Stimulated activated CD8-positive, alpha-beta memory T cell treated with anti-CD3 and anti-CD28 coated beads, Interleukin-15, amount 100 ng/mL, for 1 hour (primary cell): ENCODE measurements at regions not wholly inside any gene's neighbourhood (a gene's known extent, or its start where the extent isn't known, plus 50 kb on each side); places are given as distances from the start of the nearest gene placed in this dataset.

Experiments used
- DNase-seq: peaks from one replicate; pipeline ENCODE4 v3.0.0-alpha.2; 2020; ENCODE audit warnings: low read depth

DNA sequence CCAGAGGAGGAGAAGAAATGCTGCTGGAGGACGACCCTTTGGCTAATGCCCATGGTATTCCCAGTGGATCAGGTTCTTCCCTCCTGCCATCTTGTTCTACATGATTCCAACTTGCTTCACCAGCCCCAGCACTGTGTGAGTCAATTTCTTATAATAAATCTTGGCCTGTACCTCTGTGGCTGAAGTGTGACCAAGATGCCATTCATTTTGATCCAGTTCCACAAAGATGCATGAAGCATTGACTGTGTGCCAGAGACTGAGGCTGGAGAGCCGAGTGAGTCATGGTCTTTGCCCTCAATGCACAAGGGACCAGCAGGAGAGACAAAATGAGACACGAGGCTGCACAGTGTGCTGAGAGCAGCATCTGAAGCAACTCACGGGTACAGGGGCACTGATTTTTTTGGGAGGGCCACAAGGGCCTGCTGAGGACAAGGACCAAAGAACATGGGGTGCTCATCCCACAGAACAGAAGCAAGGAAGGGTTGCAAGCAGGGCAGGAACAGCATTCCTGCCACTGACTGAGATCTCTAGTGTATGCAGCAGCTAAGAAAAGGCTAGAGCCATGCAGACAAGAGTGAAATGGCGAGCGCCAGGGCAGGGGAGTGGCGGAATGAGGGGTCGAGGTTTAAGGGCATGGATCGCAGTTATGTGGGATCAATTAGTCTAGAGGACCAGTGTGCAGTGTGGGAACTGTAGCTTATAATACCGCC is 207.0 kb downstream of the THBS2 start:
- DNase-seq: no peak

DNA sequence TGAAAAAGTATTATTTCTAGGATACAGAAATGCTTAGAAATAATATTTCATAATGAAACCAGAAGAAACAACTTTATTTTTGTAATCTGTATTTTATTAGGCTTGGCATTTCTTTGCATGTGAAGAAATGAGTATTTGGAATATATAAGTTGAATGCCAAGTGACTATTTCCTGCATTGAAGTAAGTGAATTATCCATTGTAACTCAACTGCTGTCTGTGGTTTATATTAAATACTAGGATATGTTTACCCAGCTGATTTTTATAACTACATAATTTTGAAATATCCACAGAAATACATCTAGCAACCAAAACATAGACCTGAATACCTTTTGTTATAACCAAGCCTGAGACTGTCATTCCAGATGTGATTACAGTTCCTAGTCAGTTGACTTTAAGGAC is 207.6 kb downstream of the THBS2 start:
- no peak for DNase-seq

DNA sequence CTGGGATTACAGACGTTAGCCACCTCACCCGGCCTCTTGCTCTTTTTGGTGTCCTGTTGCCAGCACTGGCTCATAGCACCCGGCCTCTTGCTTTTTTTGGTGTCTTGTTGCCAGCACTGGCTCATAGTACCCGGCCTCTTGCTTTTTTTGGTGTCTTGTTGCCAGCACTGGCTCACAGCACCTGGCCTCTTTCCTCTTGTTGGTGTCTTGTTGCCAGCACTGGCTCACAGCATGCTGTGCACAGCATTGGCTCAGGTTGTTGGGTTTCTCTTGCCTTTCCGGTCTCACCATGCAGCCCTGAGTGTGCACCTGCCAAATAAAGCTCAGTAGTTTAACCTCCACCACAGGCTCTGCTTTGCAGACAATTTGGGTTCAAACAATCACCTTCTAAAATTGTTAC is 208.2 kb downstream of the THBS2 start:
- DNase-seq: no peak

DNA sequence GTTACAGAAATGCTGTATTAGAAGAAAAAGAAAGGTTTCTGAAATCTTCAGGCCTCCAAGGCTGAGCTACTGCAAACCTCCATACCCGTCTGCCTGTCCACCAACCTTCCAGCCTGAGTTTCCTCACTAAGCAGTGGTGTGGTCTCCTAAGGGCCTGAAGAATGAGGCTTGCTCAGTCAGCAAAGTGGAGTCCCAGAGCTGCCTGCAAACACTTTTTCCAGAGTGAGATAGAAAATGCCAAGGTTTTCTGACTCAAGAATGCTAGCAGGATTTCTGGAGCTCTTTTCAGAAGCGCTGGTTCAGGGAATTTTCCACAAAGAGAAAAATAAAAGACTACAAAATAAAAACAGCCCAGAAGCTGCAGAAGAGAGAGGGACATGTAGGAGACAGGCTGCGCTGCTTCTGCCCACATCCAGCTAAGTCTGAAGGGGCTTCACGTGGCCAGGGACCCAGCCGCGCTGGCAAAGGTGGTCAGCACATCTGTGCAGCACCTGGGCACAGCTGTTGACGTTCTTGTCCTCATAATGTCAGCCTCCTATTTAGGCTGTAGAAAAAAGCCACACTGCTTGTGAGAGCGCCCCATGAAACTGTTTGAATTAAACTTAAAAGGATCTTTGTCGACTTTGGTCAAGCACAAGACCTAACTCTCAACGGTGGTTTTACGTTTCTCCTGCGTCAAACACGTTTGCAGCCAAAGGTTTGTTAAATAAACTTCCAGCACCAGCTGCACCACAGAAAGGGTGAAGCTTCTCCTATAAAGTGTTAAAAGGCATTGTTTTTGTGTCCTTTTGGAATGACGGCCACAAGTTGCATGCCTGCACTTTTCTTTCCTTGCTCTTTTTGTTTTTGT is 209.0 kb downstream of the THBS2 start:
- no peak for DNase-seq

DNA sequence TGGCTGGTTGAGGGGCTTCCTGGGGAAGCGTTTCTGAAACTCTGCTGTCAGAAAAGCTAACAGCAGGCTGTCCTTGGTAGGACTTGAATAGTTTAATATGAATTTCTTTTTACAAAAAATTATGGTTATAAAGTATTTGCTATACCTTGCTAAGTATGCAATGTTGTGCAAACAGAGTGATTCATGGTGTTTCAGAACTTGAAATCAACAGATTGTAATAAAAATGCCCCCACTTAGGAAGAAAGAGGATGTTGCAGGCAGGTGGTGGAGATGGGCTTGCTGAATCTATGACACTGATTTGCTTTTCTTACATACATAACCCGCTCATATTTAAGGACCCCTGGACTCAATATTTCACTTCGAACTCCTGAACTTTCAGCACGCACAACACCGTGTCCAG is 211.6 kb downstream of the THBS2 start:
- no peak for DNase-seq

DNA sequence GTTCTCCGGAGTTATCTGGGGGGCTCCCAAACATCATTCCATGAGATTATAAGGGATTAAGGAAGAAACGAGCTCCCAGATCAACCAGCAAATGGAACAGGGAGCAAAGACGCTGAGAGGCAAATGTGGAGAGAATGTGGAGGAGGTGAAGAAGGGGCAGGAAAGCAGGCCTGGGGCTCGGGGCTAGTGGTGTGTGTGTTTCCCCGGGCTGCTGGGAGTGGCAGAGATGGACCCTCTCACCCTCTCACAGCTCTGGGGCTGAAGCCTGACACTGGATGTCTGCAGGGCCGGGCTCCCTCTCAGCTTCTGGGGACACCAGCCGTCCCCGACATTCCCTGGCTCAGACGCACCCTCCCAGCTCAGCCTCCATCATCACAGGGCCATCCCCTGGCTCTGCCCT is 212.6 kb downstream of the THBS2 start:
- no peak for DNase-seq

DNA sequence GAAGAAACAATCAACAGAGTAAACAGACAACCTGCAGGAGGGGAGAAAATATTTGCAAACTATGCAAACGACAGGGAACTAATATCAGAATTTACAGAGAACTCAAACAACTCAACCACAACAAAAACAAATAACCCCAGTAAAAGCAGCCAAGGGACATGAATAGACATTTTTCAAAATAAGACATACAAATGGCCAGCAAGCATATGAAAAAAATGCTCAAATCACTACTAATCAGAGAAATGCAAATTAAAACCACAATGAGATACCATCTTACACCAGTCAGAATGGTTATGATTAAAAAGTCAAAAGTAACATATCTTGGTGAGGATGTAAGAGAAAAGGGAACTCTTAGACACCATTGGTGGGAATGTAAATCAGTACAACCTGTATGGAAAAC is 215.0 kb downstream of the THBS2 start:
- no peak for DNase-seq

DNA sequence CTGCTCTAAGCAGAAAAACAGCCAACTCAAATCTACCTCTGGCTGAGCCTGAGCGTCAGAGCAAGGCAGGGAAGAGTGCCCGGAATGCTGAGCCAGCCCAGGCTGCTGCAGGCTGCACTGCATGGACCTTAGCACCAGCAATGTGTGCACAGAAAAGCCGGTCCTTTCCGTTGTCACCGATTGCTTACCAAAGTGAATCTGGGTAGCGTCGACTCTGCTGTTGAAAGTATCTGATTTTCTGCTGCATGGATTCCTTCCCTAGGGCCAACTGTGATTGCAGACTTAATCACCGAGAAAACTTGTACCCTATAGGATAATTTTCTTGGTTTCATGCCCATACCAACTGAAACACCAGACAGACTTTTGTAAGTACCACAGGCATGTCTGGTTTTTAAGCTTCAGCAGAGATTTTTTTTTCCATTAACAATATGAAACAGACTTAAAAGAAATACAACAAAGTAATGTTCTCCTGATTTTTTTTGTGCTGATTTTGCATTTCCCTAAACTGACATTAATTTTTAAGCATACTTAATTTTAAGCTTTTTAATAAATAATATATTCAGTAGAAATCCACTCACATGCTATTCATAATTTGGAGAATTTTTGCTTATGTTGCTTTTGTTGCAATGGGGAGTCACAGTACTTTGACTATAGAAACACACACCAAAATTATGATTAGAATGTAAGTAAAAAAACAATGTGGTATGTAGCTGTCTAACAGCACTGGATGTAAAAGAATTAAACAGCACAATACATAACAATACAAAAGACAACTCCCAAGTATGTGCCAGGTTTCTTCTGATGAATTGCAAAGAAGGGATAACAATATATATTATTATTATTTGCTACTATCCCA is 218.0 kb downstream of the THBS2 start:
- no peak for DNase-seq

DNA sequence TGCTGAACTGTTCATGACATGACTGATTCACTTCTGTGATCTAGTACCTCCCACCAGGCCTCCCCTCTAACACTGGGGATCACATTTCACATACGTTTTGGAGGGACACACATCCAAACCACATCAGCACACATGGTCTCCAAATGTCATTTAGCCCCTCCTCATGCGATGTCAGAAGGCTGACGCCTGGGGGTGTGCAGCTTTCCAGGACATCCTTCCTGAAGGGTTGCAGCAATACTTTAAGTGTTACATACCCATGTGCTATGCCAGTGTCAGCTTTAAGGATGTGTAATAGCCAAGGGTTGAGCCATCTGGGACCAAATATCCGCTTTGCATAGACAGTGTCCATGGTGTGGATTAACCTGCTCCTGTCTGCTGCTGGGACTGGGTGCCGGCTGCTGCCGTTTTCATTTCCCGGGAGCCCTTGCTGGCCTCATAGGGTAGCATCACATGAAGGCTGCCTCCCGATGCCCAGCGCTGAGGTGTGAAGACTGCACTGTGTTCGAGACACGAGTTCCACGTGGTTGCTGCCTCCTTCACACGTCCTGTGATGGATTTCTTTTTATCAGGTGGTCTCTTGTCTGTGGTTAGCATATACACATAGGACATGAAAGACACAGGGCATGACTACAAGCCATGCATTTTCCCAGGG is 219.0 kb downstream of the THBS2 start:
- no peak for DNase-seq

DNA sequence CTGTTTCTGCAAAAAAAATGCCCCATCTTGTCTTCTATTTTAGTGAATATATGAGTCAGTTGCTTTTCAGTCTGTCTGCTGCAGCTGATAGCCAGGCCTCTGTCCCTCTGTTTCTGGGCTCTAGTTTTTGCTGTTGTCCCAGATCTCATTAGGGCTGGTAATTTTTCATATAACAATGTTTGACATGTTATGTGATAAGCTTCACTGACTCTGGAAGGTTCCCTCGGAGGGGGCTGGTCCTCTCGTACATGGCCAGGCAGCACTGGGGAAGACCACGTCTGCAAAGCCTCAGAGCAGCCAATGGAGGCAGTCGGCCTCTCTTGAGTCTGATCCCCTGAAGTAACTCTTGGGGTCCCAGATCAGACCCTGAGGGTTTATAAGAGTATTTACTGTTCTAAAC is 223.8 kb downstream of the THBS2 start:
- DNase-seq: no peak

DNA sequence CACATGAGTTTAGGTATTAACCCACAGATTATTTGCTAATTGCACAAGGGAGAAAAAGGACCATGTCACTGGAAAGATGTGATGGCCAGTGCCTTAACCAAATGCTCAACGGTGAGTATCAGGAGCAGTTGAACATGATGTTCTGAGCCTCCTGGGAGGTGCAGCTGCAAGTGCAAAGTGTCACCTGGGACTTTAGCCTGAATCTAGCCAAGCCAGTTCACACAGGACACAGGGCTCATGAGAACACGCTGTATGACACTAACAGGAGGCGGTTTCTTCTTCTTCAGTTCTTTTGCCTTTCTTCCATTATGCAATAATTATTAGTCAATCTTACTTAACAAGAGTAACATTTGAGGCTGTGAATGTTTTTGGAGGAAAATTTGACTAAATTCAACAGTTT is 225.3 kb downstream of the THBS2 start:
- DNase-seq: no peak

DNA sequence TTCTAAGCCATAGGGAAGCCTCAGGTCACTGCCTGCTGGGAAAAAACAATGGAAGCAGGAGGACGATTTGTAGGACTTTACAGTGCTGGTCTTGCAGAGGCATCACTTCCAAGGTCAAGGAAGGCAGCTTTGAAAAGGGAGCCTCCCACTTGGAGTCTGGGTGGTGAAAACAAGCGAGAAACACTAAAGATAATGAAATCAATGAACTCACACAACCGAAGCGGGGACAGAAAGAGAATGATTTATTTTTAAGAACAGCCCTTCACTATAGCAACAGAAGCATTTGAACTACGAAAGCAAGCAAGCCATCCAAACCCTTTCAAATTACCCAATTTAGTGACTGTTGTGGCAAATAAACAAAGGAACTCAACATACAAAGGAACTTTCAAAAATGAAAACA is 227.5 kb downstream of the THBS2 start:
- no peak for DNase-seq

DNA sequence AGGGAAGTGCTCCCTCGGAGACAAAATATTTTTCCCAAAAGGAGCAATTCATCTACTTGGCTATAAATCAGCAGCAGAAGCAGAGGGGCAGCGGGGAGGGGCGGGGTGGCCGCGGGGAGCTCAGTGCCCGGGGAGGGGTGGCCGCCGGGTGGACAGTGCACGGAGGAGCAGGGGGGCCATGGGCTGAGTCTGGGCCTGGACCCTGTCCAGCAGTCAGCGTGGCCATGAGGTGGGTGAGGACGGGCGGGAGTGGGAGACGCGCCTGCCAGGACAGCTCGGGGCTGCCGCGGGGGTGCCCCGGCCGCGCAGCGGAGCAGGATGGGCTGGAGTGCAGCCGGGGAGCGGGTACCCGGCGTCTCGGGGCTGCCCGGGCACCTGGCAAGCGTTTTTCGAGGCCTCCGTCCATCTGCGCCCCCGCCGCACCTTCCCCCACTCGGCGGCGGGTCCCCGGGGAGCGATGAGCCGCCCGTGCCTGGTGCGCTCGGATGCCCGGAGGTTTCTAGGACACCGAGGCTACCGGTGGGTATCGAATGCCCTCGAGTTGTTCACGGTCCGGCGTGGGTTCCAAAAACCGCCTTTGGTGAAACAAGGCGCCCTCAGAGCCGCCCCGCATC is 229.5 kb downstream of the THBS2 start:
- no peak for DNase-seq

DNA sequence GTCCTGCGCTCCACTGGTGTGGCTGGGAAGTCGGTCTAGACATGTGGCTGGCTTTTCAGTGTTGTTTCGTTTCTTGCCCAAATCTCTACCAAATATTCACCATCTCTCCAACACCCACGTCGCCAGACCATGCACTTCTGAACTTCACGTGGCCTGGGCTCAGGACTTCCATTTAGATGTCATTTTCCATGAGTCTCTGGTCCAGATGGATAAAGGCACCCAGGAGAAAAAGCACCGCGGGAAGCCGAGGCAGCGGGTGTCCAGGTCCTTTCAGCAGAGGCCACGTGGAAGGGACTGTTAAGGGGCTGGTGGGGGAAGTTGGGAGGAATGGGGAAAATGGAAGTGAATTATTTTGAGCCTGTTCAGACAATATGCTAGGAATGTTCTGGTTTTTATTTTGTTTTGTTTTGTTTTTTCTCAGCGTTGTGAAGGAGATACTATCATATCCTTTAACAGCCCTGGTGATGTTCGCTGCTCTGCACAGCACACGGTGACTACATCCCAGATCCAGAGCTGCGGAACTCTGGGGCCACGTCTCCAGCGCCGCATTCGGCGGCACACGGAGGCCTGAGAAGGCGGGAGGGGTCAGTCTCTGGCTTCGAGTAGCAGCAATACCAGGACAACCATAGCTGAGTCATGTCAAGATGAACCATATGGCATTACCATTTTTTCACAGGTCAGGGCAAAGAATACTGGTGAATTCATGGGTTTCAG is 230.3 kb downstream of the THBS2 start:
- no peak for DNase-seq

DNA sequence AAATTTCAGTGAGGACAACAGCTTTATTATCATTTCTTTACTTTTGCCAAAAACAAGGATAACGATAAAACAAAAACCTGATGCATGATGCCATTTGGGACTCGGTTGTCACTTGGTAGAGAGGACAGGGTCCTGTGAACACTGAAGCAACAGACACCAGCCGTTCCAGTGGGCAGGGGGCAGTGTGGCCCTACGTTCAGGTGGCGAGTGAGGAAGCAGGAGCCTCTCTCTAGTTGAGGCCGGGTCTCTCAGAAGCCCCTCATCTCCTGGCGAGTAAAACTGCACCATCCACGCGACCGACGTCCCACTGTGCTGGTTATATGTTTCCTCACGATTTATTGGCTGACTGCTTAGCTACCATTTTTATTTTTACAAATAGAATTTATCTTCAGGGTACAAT is 231.6 kb downstream of the THBS2 start:
- no peak for DNase-seq

DNA sequence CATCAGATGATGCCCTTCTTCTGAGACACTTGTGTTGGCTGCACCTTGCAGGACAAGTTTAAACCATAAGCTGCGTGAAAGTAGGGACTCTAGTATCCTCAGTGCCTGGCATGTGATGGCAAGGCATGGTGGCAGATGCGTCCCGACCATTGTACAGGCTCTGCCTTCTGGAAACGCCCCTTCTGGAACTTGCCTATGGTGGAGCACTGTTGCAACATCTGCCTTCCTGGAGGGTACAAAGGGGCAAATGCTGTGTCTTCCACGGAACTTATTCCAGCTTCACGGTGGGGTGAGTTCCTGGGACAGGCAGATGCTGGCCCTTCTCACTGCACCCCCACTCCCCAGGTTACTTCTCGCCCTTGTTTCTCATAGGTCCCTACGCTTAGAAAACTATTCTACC is 232.8 kb downstream of the THBS2 start:
- DNase-seq: no peak

DNA sequence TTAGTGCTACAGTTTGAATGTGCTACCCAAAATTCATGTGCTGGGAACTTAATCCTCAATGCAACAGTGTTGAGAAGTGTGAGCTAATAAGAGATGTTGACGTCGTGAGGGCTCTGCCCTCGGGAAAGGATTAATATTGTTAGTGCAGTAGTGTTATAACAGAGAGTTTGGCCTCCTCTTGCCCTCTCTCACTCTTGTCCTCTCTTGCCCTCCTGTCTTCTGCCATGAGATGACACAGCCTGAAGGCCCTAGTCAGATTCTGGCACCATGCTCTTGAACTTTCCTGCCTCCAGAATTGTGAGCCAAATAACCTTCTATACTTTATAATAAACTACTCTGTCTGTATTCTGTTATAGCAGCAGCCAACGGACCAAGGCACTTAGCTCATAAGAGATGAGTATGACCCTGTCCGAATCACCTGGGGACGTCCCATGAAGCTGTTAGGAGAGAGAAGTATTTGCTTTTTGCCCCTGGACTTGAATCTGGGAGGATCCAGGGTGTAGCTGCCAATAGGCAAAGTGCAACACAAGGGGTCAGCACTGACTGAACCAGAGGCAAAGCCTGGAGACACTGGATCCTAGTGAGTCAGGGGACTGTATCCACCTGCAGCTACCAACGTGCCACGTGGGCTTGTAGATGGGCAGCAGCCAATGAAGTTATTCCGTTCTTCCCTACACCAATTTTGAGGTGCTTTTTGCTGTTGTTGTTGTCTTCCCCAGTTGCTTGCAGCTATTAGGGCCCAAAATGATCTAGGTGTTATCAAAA is 233.7 kb downstream of the THBS2 start:
- DNase-seq: no peak

DNA sequence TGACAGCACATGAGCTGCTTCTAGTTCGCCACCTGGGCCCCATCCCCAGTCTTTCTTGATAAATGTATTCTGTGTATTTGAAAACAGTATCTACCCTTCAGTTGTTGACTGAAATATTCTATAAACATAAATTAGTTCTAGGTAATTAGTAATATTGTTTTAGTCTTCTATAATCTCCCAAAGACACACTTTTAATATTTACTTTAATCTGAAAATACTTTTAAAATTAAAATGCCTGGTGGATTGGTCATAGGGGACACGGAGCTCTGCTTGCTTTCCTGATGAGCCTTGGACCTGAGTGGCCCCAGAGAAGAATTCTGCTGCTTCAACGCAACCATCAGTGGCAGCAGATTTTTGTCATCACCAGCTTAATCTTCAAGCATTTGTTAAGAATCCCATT is 234.5 kb downstream of the THBS2 start:
- DNase-seq: no peak

DNA sequence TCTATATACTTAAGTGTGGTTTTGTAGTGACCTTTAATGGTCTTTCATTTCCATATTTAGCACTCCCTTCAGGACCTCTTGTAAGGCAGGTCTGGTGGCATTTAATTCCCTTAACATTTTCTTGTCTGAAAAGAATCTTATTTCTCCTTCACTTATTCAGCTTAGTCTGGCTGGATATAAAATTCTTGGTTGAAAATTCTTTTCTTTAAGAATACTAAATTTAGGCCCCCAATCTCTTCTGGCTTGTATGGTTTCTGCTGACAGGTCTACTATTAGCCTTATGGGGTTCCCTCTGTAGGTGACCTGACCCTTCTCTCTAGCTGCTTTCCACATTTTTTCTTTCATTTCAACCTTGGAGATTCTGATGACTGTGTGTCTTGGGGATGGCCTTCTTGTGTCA is 236.9 kb downstream of the THBS2 start:
- DNase-seq: no peak
